ENCODE measurements at regions not wholly inside any gene's neighbourhood (a gene's known extent, or its start where the extent isn't known, plus 50 kb on each side); places are given as distances from the start of the nearest gene placed in this dataset.

- no peak for DNase-seq (ENCODE audit: insufficient read length, low spot score, missing footprints)
- H3K4me3 ChIP-seq (ENCODE audit: insufficient read depth, low read length): no peak overlapping the region
- no peak overlapping the region for H2AFZ ChIP-seq (ENCODE audit: low read length)
- H3K79me2 ChIP-seq (ENCODE audit: insufficient read depth, low read length): no peaks in the 10 kb centered on the region
- no peaks in the 10 kb centered on the region for H3K36me3 ChIP-seq (ENCODE audit: insufficient read depth, low read length)
- H3K4me1 ChIP-seq (ENCODE audit: insufficient read depth, low read length): peaks cover 3% of the 10 kb centered on the region
- TF ChIP-seq CTCF (IDR thresholded peaks at IDR 0.05; ENCODE audit: extremely low read depth, low read depth, low read length): no peak
- no peak overlapping the region for H3K27ac ChIP-seq (ENCODE audit: low read depth, low read length)
- H3K4me2 ChIP-seq (ENCODE audit: insufficient read depth, low read length): no peak overlapping the region
- H3K9me3 ChIP-seq (ENCODE audit: low read depth, low read length): no peaks in the 10 kb centered on the region
- no peaks in the 10 kb centered on the region for H4K20me1 ChIP-seq (ENCODE audit: insufficient read depth, low read length)
- no peaks in the 10 kb centered on the region for H3K27me3 ChIP-seq (ENCODE audit: insufficient read depth, low read length)
These were observed 169.9 kb upstream of the CTNNB1 start for GRCh38 chr3:41029356-41029755.

GRCh38 chr3:41030220-41030619, 169.1 kb upstream of the CTNNB1 start:
- Histone ChIP-seq H3K27ac (ENCODE audit: low read depth, low read length) (no peak overlapping the region), H2AFZ (ENCODE audit: low read length) (no peak overlapping the region), H3K27me3 (ENCODE audit: insufficient read depth, low read length) (no peaks in the 10 kb centered on the region), H3K4me3 (ENCODE audit: insufficient read depth, low read length) (no peak overlapping the region), H3K4me2 (ENCODE audit: insufficient read depth, low read length) (no peak overlapping the region), H3K9me3 (ENCODE audit: low read depth, low read length) (no peaks in the 10 kb centered on the region), H3K79me2 (ENCODE audit: insufficient read depth, low read length) (no peaks in the 10 kb centered on the region), H3K36me3 (ENCODE audit: insufficient read depth, low read length) (no peaks in the 10 kb centered on the region), H3K4me1 (ENCODE audit: insufficient read depth, low read length) (peaks cover 3% of the 10 kb centered on the region), H4K20me1 (ENCODE audit: insufficient read depth, low read length) (no peaks in the 10 kb centered on the region)
- DNase-seq (ENCODE audit: insufficient read length, low spot score, missing footprints): no peak
- no peak for TF ChIP-seq CTCF (IDR thresholded peaks at IDR 0.05; ENCODE audit: extremely low read depth, low read depth, low read length)

GRCh38 chr3:41031401-41031800, 167.9 kb upstream of the CTNNB1 start:
- Histone ChIP-seq H3K9me3 (ENCODE audit: low read depth, low read length) (no peaks in the 10 kb centered on the region), H3K36me3 (ENCODE audit: insufficient read depth, low read length) (no peaks in the 10 kb centered on the region), H3K27me3 (ENCODE audit: insufficient read depth, low read length) (no peaks in the 10 kb centered on the region), H4K20me1 (ENCODE audit: insufficient read depth, low read length) (no peaks in the 10 kb centered on the region), H3K4me2 (ENCODE audit: insufficient read depth, low read length) (no peak overlapping the region), H3K27ac (ENCODE audit: low read depth, low read length) (no peak overlapping the region), H2AFZ (ENCODE audit: low read length) (no peak overlapping the region), H3K4me3 (ENCODE audit: insufficient read depth, low read length) (no peak overlapping the region), H3K4me1 (ENCODE audit: insufficient read depth, low read length) (peaks cover under 1% of the 10 kb centered on the region), H3K79me2 (ENCODE audit: insufficient read depth, low read length) (no peaks in the 10 kb centered on the region)
- no peak for DNase-seq (ENCODE audit: insufficient read length, low spot score, missing footprints)
- TF ChIP-seq CTCF (IDR thresholded peaks at IDR 0.05; ENCODE audit: extremely low read depth, low read depth, low read length): no peak

GRCh38 chr3:41033956-41034519, 165.3 kb upstream of the CTNNB1 start:
- Histone ChIP-seq H3K79me2 (ENCODE audit: insufficient read depth, low read length) (no peaks in the 10 kb centered on the region), H3K27me3 (ENCODE audit: insufficient read depth, low read length) (no peaks in the 10 kb centered on the region), H3K36me3 (ENCODE audit: insufficient read depth, low read length) (no peaks in the 10 kb centered on the region), H3K4me1 (ENCODE audit: insufficient read depth, low read length) (no peaks in the 10 kb centered on the region), H4K20me1 (ENCODE audit: insufficient read depth, low read length) (no peaks in the 10 kb centered on the region), H3K4me3 (ENCODE audit: insufficient read depth, low read length) (no peak overlapping the region), H3K27ac (ENCODE audit: low read depth, low read length) (no peak overlapping the region), H3K9me3 (ENCODE audit: low read depth, low read length) (no peaks in the 10 kb centered on the region), H3K4me2 (ENCODE audit: insufficient read depth, low read length) (no peak overlapping the region), H2AFZ (ENCODE audit: low read length) (no peak overlapping the region)
- TF ChIP-seq CTCF (IDR thresholded peaks at IDR 0.05; ENCODE audit: extremely low read depth, low read depth, low read length): no peak
- no peak for DNase-seq (ENCODE audit: insufficient read length, low spot score, missing footprints)
